ENCODE measurements at regions not wholly inside any gene's neighbourhood (a gene's known extent, or its start where the extent isn't known, plus 50 kb on each side); places are given as distances from the start of the nearest gene placed in this dataset.
"Not testable (repeated sequence)": the region's sequence is repeated elsewhere in the genome, so short reads cannot be mapped to it uniquely, and the experiment has no call there.

DNA sequence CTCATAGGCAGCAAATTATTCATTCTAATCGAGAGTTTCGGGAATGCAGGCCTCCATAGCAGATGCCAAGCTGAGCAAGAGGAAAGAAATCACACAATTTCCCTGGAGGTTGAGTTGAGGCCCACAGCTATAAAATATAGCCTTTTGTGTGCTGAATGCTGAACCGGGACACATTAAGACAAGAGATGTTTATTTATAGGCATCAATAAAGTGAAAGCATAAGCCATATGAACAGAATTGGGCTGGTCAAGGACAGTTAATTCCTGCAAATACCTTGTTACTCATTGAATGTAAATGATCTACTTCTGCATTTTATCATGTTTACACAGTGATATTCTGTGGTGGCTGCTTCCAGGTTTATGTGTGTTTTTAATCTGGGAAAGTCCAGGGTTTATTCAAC is 461.7 kb downstream of the KLF12 start:
- no peak for DNase-seq (ENCODE audit: low read depth)

DNA sequence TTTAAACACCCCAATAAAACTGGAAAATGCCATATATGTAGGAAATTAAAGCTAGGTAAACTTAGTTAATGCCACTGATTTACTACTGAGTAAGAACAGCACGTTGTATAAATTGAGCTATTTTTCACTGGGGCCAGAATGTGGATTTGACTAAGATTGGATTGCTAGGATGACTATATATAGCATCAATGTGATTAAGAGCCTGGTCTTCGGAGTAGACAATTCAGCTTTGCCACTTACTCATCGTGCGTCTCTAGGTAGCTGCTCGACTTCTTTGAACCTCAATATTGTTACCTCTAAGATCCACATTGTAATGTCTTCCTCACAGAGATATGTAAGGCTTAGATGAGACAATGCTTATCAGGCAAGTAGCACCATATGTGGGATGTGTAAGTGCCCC is 462.5 kb downstream of the KLF12 start:
- no peak for DNase-seq (ENCODE audit: low read depth)

DNA sequence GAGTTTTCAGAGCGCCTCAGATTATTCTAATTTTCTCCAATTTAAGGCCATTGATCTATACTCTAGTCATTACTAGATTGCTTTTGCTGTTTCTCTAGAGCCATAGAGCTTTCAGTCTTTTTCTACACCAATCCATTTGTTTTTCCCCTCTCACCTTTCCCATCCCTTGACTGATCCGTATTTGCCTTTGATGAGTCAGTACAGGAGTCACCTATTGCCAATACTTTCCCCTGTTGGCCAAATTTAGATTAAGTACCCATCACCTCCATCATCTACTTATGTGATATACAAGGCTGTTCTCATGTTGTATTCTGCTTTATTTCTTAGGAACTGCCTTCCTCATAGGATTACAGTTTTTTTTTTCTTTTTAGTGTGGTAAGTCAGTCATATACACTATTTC is 463.2 kb downstream of the KLF12 start:
- no peak for DNase-seq (ENCODE audit: low read depth)

DNA sequence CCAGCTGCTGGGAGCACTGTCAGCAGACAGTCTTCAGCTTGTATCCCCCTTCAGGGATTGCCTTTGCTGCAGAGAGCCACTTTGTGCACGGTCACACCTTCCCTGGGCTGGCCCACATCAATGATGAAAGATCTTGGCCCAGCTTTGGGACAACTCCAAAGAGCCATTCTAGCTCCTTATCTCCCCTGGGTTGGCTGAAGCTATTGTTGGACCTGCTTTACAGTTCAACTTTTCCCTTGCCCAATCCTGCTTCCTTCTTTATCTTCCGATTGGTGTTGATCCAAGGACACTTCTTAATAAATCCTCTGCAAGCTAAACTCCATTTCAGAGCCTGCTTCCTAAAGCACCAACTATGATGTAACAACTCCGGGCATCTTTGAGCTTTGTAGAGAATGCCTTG is 466.4 kb downstream of the KLF12 start:
- DNase-seq (ENCODE audit: low read depth), result no peak

DNA sequence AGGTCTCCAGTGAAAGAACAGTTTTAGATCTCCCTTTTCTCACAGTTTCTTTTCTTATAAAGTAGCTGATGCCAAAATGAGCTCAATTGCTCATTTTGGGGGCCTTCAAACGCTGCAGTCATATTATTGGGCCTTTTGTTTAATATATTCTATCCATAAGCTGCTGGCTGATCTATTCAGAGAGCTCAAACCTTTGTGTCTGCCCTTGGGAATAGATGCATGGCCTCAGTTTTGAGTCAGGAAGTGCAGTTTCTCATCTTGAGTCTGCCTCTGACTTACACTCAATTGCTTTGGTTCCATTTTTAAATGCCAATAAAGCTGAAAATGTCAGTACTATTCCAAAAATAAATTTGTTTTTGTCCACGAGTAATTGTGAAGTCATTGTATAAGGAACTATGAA is 468.9 kb downstream of the KLF12 start:
- no peak for DNase-seq (ENCODE audit: low read depth)

DNA sequence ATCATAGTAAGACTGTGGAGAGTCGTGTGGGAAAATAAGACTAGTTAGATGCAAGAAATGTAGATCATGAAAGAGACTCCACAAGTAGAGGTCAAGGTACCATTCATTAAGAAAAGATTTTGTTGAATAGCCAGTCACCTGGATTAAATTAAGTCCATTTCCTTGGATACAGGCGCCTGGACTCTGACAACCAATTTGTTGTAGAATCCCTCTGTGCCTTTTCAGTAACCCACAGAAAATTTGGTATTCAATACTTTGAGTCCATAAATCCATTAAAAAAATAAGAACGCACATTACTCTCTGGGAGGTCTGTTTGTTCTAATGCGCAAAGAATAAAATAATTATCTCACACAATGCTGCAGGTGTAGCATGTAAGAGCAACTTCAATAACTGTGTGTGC is 469.4 kb downstream of the KLF12 start:
- no peak for DNase-seq (ENCODE audit: low read depth)

DNA sequence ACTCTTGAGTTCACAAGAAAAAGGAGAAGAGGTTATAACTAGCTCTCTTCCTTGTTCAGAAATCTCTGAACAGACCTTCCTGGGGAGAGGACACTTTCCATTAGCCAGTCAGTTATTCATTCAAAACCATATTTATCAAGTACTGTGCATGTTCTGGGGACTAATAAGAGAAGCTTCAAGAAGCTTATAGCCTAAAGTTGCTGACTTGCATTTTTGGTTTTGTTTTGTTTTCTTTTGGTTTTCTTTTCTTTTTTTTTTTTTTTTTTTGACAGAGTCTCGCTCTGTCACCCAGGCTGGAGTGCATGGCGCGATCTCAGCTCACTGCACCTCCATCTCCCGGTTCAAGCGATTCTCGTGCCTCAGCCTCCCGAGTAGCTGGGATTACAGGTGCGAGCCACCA is 471.4 kb downstream of the KLF12 start:
- DNase-seq (ENCODE audit: low read depth), result no peak

DNA sequence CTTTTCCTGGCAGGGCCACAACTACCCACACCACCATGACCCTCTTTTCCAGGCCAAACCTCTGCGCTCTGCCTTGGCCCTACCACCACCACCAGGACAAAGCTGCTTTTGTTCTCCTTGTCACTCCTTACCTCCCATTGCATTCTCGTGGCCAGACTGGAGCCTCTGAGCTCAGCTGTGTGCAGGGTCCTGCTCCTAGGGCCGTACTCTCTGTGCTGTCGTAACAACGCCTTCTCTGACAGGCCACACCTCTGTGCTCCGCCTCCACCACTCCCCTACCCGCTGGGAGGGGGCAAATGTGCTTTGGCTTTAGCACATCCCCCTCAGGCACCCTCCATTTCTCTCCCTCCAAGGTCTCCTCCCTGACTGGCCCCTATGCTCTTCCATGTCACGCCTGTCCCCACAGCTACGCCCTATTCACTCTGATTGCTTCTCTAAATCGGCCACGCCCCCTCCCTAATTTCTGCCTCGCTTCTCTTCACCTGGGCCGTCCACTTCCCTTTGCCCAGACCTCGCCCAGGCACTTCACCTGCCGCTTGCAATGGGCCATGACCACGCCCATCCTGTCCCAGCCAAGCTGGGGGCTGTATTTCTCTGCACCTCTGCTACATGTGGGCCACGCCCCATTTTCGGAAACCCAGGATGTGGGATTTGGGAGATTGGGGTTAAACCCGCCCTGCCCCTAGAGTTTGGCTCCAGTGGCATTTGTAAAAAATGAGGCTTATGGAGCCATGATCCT is 472.3 kb downstream of the KLF12 start:
- DNase-seq (ENCODE audit: low read depth), result no peak

DNA sequence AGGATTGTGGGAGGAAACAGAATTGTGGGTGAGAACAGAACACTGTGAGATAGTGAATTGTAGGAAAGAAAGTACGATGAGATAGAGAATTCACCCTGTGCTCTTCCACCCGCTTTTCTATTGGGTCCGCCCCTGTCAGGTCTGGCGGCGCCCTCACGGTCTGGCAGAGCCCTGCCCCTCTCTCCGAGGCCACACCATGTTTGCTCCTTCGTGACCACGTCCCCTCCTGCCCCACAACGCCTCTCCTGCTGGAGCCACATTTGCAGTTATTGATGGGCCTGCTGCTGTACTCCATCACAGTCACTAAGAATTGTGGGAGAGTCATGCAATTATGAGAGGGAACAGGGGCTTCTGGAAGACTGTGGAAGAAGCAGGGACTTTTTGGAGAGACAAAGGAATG is 473.1 kb downstream of the KLF12 start:
- no peak for DNase-seq (ENCODE audit: low read depth)

DNA sequence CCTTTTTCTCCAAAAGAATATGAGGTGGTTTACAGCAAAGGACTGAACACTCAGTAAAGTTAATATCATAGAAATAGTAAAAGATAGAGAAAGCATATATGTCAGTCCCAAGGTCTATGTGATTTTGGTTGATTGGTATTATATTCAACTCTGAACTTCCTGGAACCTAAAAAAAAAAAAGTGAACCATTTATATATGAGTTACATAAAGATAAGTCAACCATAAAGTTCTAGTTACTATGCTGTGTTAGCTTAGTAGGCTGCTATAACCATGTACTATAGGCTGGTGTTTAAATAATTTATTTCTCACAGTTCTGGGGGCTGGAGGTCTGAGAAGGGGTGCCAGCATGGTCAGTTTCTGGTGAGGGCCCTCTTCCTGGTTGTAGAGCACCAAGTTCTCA is 475.6 kb downstream of the KLF12 start:
- DNase-seq (ENCODE audit: low read depth), result no peak

DNA sequence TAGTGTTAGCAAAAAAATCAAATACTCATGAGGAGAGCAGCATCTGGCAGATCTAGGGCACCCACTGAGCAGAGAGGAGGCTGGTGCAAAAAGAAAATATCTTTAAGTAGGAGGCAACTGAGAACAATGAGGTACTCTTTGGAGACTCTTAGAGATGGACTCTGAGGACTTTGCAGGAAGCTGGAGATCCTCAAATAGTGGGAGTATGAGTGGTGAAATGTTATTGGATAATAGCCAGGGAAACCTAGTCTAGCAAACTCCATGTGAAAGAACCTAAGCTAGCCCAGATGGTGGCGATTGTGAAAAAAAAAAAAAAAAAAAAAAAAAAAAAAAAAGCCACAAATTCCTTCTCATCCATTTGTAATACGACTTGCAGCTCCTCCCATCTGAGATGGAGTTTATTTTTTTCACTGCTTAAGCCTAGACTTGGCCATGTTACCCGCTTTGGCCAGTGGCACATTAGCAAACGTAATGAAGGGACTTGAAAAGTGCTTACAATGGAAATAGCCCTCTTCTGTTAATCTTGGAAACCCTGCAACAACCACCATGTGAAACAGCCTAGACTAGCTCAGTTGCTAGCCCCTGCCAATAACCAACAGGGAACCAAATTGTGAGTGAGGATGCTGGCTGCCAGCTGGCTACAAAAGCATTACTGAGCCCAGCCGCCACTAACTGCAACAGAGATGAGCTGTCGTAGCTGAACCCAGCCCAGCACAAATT is 476.2 kb downstream of the KLF12 start:
- DNase-seq (ENCODE audit: low read depth), result no peak

DNA sequence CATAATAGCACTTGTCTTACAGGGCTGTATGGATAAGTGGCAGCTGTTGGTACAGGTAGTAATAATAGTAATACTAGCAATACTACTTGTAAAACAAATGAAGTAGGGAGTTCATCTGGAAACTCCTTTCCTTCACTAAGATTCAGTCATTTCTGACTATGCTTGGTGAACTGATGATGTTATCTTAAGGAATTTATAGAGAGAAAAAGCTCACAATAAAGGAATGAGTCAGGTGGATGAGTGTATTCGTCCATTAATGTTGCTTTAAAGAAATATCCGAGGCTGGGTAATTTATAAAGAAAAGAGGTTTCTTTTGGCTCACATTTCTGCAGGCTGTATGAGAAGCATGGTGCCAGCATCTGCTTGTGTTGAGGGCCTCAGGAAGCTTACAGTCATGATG is 477.3 kb downstream of the KLF12 start:
- no peak for DNase-seq (ENCODE audit: low read depth)

DNA sequence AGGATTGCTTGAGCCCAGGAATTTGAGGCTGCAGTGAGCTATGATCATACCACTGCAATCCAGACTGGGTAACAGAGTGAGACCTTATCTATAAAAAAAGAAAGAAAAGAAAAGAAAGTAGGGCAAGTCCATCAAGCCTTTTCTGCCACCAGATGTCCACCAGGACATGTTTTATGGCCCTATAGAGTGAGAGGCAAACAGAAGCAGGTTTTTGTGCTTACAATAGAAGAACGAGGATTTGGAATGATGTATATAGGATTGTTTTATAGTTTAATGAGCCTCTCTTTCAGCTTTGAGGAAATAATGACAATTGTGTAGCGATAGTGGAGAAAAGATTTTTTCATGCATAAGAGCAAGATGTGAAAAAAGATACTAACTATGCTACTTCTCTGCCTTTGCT is 480.5 kb downstream of the KLF12 start:
- DNase-seq (ENCODE audit: low read depth), result no peak

DNA sequence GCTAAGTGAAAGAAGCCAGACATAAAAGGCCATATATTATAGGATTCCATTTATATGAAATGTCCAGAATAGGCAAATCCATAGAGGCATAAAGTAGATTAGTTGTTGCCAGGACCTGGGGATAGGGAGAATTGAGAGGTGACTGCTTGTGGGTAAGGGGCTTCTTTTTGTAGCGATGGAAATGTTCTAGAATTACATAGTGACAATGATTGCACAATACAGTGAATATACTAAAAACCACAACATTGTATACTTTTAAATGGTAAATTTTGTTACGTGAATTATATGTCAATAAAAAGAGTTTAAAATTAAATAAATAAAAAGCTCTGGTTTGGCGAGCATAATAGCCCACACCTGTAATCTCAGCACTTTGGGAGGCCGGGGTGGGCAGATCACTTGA is 486.8 kb downstream of the KLF12 start:
- DNase-seq (ENCODE audit: low read depth), result no peak

DNA sequence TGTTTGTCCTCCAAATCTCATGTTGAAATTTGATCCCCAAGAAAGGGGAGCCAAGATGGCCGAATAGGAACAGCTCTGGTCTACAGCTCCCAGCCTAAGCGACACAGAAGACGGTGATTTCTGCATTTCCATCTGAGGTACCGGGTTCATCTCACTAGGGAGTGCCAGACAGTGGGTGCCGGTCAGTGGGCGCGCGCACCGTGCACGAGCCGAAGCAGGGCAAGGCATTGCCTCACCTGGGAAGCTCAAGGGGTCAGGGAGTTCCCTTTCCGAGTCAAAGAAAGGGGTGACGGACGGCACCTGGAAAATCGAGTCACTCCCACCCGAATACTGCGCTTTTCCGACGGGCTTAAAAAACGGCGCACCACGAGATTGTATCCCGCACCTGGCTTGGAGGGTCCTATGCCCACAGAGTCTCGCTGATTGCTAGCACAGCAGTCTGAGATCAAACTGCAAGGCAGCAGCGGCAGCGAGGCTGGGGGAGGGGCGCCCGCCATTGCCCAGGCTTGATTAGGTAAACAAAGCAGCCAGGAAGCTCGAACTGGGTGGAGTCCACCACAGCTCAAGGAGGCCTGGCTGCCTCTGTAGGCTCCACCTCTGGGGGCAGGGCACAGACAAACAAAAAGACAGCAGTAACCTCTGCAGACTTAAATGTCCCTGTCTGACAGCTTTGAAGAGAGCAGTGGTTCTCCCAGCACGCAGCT is 493.6 kb downstream of the KLF12 start:
- DNase-seq (ENCODE audit: low read depth), result not testable (repeated sequence)

DNA sequence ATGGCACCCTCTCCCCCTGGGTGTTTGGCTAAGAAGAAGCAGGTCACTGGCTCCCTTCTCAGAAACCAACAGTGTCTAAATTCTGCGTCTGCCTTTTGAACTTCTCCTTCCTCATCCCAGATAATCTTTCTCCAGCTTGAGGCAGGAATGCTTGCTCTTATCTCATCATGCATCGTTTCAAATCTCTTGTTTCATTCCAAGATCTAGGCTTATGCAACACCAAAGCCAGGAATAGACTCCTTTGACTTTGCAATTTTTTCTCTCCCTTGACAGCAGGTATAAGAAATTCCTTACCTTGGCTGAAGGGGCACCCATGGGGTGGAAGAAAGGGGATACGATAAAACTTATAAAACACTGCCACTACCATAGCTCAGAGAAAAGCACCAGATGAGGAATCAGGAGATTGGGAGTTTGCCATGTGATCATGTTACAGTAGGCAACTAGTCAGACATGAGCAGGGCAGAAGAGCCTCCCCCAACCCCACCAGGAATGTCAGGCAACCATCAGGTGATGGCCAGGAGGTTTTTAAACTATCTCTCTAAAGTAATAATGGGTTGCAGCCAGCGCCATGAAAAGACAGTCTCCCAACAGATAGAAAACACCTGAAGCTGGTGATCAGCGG is 498.9 kb downstream of the KLF12 start:
- no peak for DNase-seq (ENCODE audit: low read depth)

DNA sequence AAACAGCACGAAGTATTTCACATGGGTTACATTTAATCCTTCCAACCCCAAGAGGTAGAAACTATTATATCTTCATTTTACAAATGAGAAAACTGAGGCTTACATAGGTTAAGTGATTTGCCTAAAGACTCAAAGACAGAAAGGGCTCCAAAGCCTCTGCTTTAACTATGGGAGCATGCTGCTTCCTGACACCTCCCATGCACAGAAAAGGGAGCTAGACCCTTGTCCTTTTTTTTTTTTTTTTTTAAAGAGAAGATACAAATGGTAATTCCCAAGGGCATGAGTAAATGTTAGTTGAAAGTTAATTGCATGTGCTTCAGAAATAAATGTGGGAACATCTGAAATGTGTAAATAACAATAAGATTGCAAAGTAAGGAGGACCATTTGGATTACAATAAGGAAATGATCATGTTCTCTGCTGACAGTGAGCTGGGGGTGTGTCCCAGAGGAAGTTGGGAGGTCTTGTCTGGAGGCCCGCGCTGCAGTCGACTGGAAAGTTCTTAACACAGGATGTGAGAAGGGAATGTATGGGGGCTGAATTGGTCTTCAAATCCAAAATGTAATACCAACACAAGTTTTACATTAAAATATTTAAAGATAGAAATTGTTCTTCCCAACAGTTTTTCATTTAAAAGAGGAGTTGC is 500.3 kb downstream of the KLF12 start:
- DNase-seq (ENCODE audit: low read depth), result no peak

DNA sequence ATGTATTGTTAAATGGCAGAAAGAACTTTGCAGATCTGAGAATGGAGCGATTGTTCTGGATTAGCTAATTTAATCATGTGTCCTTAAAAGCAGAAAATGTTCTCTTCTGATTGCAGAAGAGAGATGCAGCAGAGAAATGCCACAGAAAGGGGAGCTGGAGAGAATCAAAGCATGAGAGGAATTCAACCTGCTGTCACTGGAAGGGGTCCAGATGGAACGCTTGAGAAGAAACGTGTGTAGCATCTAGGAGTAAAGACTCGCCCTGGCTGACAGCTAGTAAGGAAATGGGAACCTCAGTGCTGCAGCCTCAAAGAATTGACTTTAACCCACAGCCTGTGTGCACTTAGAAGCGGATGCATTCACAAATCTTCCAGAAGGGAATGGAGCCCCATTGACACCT is 502.8 kb downstream of the KLF12 start:
- DNase-seq (ENCODE audit: low read depth), result no peak

DNA sequence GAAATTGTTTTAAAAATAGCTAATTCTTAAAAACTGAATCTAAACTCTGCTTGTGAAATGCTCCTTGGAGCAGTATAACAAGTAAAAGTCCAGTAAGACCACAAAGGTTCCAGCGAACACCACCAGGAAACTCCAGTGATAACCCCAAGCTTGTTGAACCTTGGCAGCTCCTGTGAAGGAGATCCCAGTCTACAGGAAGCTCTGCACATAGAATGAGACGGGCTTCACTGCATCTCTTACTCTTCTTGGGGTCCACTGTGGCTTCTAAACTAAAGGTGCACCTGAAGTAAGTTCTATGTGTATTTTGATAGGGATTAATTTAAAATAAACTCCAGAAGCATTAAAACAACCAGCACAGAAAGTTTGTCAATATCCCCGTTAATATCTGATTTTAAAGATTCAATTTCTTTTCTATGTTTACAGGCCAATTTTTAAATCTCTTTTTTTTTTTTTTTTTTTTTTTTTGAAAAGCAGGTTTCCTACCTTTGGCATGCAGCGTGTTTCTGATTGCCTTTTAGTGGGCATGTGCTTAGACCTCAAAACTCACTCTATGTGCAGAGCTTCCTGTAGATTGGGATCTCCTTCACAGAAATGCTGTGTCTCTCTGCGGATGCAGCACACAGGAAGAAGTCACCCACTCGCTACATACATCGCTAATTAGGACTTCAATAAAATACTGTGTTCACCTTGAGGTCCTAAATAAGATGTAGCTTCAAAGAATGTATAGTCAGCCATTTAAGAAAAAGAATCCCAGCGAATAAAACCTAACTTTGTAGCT is 508.5 kb downstream of the KLF12 start:
- DNase-seq (ENCODE audit: low read depth), result no peak

DNA sequence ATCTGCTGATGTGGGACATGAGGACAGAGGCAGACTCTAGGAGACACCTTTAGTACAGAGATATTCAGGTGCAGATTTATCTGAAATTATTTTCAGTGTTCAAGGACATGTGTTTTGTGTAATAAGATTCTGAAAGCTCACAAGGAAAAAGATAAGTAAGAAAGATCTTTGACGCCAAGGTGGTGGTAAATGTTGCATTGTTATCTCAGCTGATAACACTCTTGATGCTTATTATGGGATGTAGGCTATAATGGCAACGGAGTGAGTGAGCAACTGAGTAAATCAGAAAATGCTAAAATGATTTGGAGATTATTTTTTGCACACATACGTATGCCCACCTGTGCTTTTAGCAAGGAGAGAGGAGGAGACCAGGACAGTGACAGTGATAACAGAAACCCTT is 510.9 kb downstream of the KLF12 start:
- DNase-seq (ENCODE audit: low read depth), result no peak

DNA sequence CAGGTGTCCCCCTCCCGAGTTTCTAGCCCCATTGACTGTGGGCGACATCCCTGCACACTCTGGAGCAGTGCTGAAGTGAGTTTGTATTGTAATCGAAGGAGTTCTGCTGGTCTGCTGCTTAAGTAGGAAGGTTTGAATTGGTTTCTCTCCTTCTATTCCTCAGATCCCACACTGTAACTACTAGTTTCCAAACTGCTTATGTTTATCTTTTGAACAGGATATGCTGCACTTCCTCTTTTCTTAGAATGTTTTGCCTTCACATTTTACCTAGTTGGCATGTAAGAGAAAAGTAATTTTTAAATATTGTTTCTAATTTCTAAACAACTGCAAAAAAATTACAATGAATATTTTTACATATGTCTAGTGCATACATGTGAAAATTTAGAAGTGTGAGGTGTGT is 511.8 kb downstream of the KLF12 start:
- no peak for DNase-seq (ENCODE audit: low read depth)
